ELR (cell line): ENCODE measurements at regions not wholly inside any gene's neighbourhood (a gene's known extent, or its start where the extent isn't known, plus 50 kb on each side); places are given as distances from the start of the nearest gene placed in this dataset.
A peak's percentile ranks its signal among the peaks of the same experiment; 100 is the strongest.

Experiments
- DNase-seq: peaks from one replicate; pipeline ENCODE4 v3.0.0-alpha.2; 2015; ENCODE audit warnings: low read depth

- no peak for DNase-seq
Observed at GRCh38 chr22:25366876-25367466, 147.5 kb downstream of the CRYBB2 start.

DNA sequence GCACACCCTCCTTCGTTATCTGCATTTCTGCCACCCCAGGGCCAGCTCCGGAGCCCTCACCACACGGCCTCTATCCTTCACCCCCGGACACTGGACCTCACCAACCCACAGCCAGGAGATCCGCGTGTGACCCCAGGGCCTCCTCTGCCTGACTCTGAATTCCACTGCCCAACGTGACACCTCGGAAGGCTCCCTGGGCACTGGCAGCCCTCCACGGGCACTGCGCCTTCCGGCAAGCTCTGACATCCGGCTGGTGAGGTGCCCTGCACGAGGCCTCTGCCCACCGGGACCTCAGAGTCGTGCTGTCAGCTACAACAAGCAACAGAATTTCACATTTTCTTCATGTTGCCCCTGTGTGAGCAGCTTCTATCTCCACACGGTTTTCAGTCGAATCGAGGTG is 148.3 kb downstream of the CRYBB2 start:
- DNase-seq = no peak

DNA sequence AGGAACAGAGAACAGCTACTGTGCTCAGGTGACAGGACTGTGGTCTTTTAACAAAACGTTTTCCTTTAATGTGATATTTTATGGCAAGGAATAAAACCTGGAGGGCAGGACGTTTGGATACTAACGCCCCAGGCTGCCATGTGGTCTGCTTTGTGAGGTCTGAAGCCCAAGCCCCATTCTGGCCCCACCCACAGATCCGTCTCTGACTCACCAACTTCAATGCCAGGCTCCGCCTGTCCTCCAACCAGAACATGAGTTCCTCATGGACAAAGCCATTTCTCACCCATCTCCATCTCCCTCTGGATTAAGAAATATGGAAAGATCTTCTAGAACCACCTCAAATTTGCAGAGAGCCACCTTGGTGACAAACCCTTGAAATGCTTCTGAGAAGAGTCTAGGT is 148.8 kb downstream of the CRYBB2 start:
- peak; percentile 74 for DNase-seq

DNA sequence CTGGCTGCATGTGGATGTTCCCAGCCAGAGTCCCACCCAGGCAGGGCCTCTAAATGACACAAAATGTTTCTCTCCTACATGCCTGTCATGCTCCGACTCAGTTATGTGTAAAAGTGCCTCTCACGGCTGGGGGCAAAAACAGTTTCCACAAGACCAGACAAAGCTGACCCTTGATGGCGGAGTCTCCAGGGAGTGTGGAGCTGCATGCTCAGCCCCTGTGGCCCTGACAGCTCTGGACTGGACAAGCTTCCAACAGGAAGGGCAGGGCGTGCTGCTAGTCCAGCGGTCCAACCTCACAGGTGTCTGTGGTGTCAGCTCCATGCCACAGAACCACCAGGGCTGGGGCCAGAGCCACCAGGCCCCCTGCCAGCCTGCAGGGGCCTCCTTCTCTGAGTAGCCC is 149.6 kb downstream of the CRYBB2 start:
- DNase-seq = no peak

DNA sequence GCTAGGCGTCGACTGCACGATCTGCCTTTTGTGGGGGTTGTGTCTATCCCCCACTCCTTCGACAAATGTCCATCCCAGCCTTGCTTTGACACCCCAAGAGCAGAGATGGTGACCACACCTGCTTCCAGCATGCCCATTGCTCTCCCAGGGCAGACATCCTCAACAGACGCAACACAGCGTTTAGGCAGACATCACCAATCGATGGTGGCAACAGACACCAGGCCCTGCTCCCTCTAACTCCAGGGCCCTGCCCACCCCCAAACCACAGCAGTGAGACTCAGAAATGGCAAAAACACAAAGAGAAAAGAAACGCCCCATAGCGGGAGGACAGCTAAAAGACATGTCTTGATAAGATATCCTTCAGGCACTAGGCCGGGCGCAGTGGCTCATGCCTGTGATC is 150.9 kb downstream of the CRYBB2 start:
- DNase-seq = no peak

DNA sequence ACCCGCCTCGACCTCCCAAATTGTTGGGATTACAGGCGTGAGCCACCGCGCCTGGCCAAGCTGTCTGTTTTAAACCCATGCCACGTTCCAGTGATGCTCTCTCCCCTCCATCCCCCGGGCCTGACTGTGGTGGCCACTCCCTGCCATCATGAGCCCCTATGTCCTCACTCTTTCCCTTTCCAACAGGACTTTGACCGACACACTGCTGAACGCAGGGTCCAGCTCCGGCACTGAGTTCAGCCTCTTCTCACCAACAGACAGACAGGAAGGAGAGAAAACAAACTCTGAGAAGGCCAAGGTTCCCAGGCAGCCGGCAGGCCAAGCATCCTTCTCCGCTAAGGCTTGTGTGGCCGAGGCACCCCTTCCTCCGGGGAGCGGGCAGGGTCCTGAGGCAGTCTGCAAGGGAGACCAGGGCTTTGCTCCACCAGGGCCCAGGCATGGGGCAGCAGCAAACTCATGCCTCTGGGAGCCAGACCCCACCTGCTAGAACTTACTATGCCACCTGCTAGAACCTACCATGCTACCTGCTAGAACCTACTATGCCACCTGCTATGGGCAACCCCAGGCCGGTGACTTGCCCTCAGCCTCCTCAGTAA is 152.7 kb downstream of the CRYBB2 start:
- no peak for DNase-seq

DNA sequence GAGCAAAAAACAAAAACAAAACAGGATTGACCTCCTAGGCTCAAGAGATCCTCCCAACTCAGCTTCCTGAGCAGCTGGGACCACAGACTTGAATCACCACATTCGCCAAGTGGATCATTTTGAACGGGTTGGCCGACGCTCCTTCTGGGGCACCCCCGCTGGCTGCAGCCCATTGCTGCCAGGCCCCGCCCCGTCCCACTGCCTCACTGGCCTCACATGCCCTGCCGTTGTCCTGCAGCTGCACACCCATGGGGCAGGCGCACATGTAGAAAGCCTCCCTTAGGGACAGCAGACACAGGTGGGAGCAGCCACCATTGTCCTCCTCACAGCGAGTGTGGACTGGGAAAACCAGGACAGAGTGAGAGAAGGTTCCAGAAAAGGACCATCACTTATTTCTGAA is 154.5 kb downstream of the CRYBB2 start:
- DNase-seq = no peak

DNA sequence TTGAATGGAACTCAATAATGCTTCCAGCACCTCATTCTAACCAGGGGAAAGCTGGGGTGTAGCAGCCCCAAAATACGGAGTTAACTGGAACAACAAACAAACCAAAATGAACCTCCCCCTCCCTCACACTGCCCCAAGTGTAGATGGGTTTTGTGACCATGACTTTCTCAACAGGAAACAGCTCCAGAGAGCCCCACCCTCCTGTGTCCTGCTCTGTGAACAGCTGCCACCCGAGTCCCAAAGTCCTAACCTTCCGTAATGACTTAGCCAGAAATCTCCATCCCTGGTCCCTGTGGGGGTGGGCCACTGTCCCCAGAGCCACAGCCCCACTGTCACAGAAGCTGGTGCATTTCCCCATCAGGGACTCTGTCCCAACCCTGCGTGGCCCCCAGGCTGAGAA is 155.4 kb downstream of the CRYBB2 start:
- DNase-seq = no peak

GRCh38 chr22:25375683-25376082 is 156.2 kb downstream of the CRYBB2 start:
- no peak for DNase-seq

DNA sequence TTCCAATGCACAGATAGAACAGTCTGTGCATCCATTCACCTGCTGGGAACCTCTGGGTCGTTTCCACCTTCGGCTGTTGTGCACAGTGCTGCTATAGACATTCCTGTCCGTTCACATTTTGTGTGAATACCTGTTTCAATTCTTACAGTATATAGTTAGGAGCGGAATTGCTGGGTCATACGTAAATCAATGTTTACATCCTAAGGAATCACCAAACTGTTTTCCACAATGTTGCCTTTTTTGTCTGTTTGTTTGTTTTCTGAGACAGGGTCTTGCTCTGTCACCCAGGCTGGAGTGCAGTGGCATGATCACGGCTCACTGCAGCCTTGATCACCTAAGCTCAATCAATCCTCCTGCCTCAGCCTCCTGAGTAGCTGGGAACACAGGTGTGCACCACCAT is 158.3 kb downstream of the CRYBB2 start:
- no peak for DNase-seq

GRCh38 chr22:25380122-25380747 is 160.8 kb downstream of the CRYBB2 start:
- no peak for DNase-seq

- DNase-seq = no peak
Observed at GRCh38 chr22:25382762-25383161, 163.3 kb downstream of the CRYBB2 start.

DNA sequence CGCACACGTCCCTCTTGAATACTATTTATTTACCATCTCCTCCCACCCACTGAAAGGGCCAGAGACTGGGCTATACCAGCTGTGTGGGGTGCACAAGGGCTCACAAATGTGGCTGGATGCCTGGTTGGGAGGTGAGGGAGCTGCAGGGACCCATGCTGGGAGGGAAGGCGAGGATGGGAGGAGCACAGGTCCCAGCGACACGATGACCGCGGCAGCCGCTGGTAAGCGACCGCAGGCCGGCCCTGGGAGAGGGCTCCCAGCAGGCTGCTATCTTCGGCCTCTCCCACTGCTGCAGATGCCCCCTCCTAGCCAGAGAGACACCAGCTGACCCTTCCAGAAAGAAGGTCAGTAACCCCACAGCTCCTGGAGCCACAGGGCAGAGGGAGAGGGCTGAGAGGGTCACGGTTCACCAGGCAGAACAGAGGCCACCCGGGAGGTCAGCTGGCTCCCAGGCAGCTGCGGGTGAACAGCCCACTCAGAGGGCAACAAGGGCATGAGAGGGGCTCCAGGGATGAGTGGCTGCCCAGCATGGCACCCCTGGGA is 163.9 kb downstream of the CRYBB2 start:
- no peak for DNase-seq

GRCh38 chr22:25383892-25384291 is 164.5 kb downstream of the CRYBB2 start:
- no peak for DNase-seq

DNA sequence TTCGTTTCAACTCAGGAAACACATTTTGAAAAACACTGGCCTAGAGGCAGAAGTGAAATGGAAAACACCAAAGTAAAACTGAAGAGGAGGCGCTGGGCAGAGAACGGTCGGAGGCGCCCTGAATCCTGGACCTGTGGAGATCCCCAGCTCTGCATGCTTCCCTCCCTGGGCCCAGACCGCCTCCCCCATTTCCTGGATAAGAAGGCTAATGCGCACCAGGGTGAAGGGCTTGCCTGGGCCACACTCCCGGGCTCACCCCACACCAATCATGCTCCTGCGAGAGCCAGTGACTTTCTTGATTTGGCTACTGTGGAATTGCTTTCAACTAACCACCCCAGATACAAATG is 167.1 kb downstream of the CRYBB2 start:
- no peak for DNase-seq

DNA sequence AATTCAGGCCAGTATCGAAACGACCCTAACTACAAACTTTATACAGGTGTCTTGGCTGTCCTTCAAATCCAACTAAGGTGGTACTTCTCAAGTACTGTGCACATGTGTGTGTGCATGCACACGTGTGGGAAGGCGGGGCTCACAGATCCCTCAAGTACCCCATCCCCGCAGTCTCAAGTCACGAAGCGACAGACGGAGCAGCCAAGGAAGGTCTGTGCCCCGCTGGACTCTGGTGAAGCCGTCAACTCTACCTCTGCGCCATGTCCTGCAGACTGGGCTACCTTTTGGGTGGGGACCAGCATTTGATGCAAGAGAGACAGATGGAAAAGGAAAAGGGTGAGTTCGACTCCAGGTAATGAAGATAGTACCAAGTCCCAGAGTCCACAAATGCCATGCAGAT is 169.0 kb downstream of the CRYBB2 start:
- no peak for DNase-seq

DNA sequence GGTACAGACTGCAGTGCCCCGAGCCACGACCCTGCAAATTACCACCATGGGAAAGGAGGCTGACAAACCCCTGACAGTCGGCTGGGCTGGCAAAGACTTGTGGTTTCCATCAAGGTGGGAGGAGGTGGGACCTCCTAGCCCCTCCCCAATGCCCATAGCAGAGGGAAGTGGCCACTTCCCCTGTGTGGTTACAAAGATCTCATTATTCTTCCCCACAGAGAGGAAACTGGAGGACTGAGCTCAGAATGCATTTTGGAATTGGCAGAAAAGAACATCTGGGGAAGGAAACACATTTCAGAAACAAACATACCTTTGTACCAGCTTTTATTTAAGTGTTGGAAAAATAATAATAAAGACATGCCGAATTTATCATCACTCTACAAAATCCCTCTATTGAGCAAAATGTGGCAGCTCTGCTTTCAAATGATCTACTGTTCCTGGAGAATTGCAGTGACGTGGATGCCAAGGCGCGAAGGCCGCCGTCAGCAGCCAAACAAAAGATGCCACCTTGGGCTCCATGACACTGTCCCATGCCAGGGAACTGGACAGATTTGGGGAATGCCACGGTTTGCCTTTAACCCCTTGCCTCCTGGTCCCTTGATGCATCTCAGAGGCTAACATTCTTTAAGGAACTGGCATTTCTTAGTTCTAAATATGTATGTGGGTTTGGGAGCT is 169.6 kb downstream of the CRYBB2 start:
- DNase-seq = no peak

DNA sequence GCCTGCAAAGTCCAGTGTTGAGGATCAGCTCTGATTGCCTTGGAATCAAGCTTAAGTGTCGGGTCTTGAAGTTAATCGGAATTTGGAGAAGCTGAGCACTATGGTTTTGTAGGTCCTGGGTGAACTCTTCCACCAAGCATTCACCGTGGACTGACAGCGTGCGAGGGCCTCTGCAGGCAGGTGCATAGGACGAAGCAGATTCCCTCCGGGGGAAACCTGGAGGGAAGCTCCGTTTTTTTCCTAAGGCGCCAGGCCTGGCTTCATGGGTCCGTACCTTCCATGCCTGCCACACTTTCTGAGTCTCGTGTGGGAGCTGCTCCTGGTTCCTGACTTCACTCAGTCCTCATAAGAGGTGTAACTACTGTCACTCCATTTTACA is 170.1 kb downstream of the CRYBB2 start:
- DNase-seq = no peak

DNA sequence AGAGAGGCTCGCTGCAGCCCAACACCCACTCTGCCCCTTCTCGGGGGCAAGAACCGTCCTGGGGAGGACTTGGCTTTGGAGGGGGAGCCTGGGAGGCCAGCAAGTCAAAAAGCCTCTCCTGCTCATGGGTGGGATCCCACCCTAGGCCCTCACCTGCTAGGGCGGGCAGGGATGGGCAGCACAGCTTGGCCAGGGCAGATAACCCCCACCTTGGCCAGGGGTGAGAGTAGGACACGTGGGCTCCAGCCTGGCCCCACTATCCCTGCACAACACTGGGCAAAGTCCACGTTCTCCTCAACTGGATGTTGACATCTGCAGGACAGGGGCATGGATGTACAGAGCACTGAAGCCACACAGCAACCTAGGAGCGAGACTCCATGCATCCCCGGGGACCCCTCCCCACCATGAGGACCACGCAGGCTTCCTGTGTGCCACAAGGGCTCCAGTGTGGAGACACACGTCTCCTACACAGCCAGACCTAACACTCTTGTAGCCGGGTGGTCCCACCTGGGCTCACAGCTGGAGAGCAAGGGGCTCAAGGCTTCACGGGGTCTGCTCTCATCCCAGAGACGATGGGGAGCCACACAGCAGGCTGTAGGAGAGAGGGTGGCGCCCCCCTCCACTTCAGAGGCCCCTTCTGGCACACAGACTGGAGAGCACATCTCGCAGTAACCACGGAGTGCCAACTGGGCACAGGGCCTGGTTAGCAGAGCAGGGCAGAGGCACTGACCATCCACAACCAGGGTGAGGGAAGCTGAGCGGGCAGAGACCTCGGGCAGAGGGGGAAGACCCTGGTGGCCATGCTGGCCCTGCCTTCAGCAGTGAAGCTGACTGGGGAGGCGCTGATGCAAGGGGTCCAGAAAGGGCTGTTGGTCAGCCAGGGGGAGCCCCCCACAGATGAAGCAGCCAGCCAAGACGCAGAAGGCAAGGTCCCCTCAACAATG is 171.1 kb downstream of the CRYBB2 start:
- no peak for DNase-seq

- DNase-seq = no peak
Observed at GRCh38 chr22:25392584-25392983, 171.9 kb upstream of the GRK3 start.

- DNase-seq = no peak
Observed at GRCh38 chr22:25393121-25393805, 171.2 kb upstream of the GRK3 start.

GRCh38 chr22:25395468-25395867 is 169.0 kb upstream of the GRK3 start:
- DNase-seq = no peak
